ENCODE measurements at regions not wholly inside any gene's neighbourhood (a gene's known extent, or its start where the extent isn't known, plus 50 kb on each side); places are given as distances from the start of the nearest gene placed in this dataset.

- no peak for DNase-seq
Observed at GRCh38 chr18:31213641-31214040, 51.0 kb upstream of the DSC1 start.

DNA sequence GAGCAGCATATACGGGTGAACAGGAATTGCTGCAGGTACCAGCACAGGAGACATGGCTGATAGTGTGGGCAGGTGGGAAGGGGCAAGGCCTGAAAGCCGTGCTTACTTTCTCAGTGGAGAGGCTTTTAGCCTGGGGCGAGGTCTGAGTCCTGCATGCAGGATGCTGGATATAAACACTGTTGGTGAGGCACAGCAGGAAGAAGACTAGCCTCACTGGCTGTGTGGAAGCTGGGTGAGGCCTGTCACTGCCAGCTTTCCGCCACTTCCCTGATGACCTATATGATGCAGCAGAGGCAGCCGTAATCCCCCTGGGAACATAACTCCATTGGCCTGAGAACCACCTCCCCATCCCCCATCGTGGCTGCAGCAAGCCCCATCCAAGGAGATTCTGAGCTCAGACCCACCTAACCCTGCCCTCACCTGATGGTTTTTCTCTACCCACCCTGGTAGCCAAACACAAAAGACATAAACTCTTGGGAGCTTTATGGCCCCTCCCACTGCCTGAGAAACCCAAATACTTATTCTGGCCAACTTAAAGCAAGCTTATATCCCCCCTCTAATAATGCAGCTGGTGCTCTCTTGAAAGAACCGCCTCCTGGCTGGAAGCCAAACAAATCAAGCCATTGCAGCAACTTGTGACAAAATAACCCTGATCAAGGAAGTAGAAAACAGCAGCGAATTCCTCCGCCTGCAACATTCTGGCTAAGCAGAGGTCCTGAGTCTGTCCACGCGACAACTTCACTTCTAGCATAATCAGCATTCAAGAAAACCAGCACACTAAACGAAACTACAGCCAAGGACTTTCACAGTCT lies 54.6 kb upstream of the DSC1 start:
- DNase-seq: no peak

DNA sequence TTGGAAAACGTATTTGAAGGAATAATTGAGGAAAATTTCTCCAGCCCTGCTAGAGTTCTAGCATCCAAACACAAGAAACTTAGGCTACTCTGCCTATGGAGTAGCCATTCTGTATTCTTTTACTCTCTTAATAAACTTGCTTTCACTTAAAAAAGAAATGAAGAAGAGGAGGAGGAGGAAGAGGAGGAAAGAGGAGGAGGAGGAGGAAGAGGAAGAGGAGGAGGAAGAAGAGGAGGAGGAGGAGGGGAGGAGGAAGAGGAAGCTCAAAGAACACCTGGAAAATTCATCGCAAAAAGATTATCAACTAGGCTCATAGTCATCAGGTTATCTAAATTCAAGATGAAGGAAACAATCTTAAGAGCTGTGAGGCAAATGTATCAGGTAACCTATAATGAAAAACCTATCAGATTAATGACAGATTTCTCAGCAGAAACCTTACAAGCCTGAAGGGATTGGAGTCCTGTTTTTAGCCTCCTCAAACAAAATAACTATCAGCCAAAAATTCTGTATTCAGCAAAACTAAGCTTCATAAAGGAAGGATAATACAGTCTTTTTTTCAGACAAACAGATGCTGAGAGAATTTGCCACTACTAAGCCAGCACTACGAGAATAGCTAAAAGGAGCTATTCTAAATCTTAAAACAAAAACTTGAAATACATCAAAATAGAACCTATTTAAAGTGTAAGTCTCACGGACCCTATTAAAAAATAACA lies 56.2 kb upstream of the DSC1 start:
- DNase-seq: no peak

DNA sequence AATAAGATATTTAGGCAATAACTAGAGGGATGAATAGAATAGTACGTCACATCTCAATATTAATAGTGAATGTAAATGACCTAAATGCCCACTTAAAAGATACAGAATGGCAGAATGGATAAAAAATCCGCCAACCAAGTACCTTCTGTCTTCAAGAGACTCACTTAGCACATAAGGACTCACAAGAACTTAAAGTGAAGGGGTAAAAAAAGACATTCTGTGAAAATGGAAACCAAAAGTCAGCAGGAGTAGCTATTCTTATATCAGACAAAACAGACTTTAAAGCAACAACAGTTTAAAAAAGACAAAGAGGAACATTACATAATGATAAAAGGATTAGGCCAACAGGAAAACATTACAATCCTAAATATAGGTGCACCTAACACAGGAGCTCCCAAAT lies 56.7 kb upstream of the DSC1 start:
- no peak for DNase-seq

DNA sequence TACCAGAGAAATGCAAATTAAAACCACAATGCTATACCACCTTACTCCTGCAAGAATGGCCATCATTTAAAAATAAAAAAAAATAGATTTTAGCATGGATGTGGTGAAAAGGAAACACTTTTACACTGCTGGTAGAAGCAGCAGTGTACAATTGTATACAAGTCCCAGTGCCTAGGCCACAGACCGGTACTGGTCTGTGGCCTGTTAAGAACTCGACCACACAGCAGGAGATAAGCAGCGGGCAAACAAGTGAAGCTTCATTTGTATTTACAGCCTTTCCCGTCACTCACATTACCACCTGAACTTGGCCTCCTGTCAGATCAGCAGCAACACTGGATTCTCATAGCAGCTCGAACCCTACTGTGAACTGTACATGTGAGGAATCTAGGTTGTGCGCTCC lies 60.7 kb upstream of the DSC1 start:
- no peak for DNase-seq

DNA sequence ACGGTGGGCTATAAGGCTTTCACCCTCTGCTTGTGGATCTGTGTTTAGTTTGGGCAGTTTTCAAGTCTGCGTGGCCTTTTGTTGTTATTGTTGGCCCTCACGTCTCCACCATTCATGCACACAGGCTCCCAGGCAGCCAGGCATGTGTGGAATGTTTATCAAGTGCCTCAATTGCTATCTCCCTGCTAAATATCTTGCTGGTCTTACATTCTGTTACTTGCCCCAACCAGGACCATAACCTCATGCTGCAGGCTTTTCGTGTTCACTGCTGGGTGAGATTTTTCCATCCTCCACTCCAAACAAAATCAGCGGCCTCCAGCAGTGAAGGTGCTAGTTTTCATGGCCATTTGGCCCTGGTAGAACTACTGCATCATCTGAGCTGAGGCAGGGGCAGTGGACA lies 63.0 kb upstream of the DSC1 start:
- DNase-seq: peak; percentile 22

DNA sequence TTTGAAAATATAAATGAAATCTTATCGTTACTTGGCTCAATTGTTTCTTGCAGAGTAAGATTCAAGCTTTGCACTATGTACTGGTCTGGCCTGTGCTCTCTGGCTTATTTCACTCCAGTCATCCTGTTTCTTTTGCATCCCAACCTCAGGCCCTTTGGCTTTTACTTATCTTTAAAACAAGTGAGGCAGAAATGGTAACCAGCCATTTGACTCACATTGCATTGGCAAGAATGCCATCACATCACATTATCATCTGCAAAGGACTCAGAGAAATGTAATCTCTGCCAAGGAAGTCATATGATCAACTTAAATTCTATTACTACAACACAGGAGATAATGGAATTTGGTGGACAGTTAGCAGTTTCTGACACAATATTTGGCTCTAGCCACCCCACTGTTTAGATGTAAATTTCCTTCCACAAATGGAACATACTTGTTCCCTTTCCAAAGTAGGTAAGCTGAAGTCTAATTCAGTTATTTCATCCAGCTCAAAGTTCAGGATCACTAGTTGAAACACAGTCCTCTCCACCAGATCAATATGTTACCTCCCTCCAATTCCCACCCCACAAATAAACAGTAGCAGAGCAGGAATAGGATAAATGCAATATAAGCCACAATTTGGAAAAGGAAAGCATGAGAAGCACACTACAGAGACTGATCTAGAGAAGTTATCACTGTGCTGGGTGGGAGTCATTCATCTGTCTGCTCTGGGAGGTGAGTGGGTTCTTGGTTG lies 65.0 kb upstream of the DSC1 start:
- no peak for DNase-seq

DNA sequence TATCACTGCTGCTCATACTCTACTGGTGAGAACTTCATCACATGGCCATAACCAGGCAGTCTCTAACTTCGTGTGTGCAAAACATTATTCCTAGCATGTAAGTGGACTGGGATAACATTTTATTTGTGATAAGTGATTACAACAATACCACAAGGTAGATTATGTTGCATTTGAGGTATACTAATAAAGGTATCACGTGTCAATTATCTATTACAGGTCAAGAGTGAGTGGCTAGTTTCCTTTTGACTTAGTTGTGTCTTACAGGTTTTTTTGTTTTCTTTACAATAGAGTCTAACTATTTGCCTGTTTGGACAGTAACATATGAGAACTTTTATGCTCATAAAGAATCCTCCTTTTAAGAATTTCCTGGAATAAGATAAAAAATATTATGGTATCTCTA lies 67.2 kb upstream of the DSC1 start:
- no peak for DNase-seq

DNA sequence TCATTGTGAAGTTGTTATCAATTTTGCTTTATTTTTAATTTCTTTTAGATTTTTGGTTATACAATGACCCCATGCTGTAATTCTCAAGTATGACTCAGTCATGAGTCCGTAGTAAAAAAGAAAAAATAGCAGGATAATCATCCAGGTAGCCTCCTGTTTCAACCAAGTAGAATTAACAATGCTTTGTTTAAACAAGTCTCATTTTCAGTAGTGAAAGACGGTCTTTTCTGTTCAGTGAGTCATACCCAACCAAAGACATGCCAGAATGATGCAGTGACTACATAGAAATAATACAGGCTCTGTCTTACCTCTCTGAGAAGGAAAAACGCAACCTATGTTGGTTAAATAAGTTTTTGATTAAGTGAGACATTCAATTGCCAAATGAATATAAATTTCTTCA lies 67.8 kb upstream of the DSC1 start:
- DNase-seq: no peak

DNA sequence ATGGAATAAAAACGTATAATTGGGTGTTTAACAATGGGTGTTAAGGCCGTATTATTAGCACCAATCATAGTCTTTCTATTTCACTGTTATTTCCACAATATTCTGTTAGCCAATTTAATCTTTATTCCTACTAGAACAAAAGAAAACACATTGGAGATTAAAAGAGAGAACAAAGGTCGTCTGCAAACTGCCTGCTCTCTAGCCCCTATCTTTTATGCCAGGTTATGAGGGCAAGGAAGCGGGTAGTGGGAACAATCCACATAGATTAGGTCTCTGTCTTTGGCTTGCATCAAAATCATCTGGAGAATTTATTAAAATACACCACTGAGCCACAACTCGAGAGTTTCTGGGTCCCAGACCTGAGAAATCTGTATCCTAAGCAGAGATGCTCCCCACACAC lies 69.4 kb upstream of the DSC1 start:
- DNase-seq: no peak

- no peak for DNase-seq
Observed at GRCh38 chr18:31232775-31233424, 70.2 kb upstream of the DSC1 start.

GRCh38 chr18:31233621-31234275 lies 71.1 kb upstream of the DSC1 start:
- no peak for DNase-seq

- no peak for DNase-seq
Observed at GRCh38 chr18:31235856-31236255, 73.2 kb upstream of the DSC1 start.

DNA sequence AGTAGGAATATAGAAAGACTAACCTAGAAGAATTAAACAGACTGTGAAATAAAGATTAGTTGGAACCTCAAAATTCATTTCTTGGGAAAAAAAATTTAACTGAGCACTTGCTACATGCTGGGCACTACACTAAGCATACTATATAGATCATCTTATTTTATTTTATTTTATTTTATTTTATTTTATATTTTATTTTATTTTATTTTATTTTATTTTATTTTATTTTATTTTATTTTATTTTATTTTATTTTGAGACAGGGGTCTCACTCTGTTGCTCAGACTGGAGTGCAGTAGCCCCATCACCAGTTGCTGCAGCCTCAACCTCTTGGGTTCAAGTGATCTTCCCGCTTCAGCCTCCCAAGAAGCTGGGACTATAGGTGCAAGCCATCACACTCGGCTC lies 74.5 kb upstream of the DSC1 start:
- DNase-seq: no peak

GRCh38 chr18:31241425-31241824 lies 76.5 kb upstream of the DSG1 start:
- no peak for DNase-seq

DNA sequence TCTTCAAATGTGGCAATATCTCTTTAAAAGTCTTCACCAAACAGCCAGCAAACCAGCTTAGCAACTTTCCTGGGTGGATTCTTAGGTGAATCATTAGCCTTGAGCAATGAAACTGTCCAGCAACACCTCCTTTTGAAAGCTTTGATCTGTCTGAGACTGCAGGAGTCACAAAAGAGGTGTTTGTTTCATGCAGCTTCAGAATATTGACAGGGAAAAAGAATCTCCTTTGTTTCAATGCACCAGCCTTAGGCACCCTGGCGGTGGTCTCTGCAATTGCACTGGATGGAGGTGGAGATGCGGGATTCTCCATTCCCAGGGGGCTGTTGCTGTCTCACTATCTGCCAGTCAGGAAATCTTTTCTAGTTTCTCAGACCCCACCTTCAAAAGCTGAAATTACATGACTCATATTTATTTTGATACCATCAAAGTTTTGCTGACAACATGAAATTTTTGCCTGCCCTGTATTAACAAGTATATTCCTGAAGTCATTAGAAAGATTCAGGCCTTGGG lies 76.0 kb upstream of the DSG1 start:
- no peak for DNase-seq

DNA sequence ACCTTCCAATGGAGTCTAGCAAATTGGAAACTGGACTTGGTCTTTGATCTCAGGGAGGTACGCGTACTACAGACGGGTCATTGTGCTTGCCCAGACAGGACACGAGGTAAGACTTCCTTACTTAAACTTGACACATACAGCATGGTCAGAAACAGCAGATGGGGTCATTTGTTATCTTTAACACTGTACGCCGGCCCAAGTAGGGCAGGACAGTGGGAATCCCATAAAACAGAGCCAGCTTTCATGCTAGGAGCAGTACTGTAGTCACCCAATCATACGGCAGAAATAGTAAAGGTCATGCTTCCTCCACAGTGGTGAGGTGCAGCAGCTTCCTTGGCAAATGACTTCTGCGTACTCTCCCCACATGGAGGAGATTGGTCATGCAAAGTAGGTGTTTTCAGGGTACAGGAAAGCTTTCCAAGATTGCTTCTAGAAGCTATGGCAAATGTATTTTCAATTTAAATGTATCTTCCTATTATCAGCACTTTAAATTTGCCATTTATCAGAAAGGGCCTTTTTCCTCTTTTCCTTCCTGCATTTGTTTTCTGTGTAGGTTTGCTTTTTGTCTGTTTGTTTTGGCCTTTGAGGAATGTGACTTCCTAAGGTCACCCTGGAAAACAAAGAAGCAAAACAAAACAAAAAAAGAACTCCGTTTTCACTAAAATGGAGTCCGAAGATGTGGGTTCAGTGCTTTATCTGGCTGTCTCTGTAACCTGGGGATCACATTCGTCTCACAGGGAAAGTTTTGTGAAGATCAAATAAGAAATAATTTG lies 74.0 kb upstream of the DSG1 start:
- DNase-seq: no peak

DNA sequence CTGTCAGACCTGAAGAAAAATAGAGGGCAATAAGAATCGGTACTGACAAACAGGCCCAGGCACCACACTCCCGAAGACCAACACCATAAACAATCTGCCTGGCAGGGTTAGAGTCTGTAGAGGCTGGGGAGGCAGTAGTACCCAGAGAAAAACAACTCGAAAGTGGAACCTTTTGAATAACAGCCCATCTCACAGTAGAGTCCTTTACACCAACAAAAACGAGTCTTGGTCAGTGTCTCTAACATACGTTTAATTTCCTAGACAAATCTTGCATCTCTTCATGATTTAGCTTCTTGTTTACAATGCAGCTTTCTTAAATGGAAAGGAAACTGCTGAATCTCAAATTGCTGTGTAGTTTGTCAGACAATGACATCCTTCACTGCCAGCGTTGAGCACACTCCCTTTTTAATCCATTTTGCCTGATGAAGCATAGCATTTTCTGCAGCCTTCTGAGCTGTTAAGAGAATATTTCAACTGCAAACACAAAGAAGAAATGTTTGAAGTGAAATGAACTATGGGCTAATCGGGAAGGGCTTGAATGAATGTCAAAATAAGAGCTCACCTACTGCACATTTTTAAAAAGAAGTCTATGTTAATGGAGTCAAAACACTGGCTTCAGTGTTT lies 73.1 kb upstream of the DSG1 start:
- DNase-seq: no peak

DNA sequence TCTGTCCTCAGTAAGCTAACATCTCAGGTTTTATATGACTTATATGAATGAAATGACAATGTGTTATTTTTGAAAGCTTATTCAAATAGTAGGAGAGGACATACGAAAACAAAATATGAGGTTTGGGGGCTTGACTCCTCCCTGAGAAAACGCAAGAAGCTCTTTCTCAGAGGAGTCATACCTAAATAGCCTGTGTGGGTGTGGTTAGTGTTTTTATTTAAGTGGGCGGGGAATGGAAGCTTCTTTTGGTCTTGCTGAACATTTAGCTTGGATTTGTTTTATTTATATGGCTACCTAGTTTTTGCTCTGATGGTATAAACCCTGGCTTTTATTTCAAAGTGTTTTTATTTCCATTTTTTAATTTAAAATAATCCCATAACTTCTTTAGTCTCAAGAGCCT lies 72.1 kb upstream of the DSG1 start:
- no peak for DNase-seq

DNA sequence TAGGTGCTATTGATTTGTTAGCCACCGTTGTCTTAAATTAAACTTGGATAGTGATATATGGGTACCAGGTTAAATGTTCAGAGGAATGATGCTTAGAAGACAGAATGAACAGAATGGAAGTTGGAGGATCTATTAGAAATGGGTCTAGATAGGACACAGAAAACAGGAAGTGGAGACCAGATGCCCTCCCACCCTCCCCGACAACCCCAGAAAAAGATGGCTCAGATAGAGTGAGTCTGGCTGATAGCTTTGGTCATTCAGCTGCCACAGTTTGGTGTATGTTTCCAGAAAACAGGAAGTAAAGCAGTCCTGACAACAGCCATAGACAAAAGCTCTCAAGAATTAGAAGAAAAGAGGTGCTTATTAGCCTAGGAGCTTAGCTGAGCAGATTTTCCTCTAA lies 71.5 kb upstream of the DSG1 start:
- DNase-seq: no peak

DNA sequence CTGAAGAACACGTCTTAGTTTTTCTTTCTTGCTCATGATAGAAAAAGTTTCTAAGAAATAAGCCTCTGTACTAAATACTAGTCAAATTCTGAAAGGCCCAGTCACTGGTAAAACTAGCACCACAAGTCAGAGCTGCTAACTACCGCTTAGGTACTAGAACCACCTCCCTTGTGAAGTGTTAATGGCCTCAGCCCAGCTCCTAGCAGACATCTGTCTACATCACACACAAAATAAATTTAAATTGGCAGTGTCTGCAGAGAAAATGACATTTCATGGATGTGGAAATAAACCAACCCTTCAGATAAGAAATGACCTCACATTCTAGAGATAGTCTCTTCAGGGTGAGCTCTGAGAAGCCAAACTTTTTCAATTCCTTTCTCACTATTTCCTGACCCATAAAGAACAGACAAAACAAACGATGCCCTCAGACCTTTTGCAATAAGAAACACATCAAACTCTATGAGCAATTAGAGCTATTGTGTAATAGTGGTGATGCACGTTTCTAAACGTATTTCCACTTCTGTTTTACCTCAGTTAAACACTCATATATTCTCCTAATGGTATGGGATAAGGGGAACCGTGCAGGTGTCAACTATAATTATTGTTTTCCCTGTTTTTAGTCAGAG lies 70.3 kb upstream of the DSG1 start:
- DNase-seq: no peak
